K562 (cell line): ENCODE measurements at regions not wholly inside any gene's neighbourhood (a gene's known extent, or its start where the extent isn't known, plus 50 kb on each side); places are given as distances from the start of the nearest gene placed in this dataset.

ENCODE experiments used
- ATAC-seq: fragments of 200-7000 bp; cut with Tn5 transposase; 3 replicates; pipeline ENCODE4 v1.9.1; 2020; ENCODE audit warnings: moderate library complexity
- BruUV-seq: library from RNA; stranded (reverse); fragments of 400-500 nt; replicated peaks from 2 replicates; lab custom pipeline; 2021; lab: Mats Ljungman, UMichigan
- CTCF ChIA-PET: fragments of 300-600 bp; formaldehyde crosslinking; extraction: SDS; loops from one replicate; lab custom pipeline; 2021; ENCODE audit warnings: low intra/inter-chr PET ratio; lab: Yijun Ruan, JAX
- POLR2A ChIA-PET: fragments of 300-600, 350-650 bp; sonication (Branson Sonifier 250); formaldehyde crosslinking; extraction: SDS; loops from one replicate; lab custom pipeline; 2021; ENCODE audit warnings: antibody characterized with exemption, inconsistent platforms; lab: Yijun Ruan, JAX
- DNase-seq, 4 experiments: peaks; one replicate each; pipeline versions ENCODE4 v3.0.0 to v3.0.0-alpha.2; 2011 to 2018; ENCODE audit warnings: low spot score in 3 of 4, mixed read lengths in 3 of 4; ENCODE audit errors: extremely low read depth in 1 of 4
- FAIRE-seq: peaks from 2 replicates; lab custom pipeline; 2011; peaks lifted over from hg19 to GRCh38; lab: Jason Lieb, UNC
- H2AFZ ChIP-seq: 2 replicates; pipeline ENCODE4 v1.6.0; 2011; ENCODE audit warnings: low read depth, low read length, control low read depth, inconsistent platforms
- H3K27ac ChIP-seq: fragments of 200-600 bp; 3 replicates; pipeline ENCODE4 v1.8.0; 2011; ENCODE audit warnings: low read depth, mild to moderate bottlenecking, control low read depth, inconsistent platforms, low read length, moderate library complexity, mixed read lengths; ENCODE audit errors: extremely low read depth
- H3K27me3 ChIP-seq, 2 experiments: fragments of 300-600 bp in 1 of 2; 2 replicates in 1 of 2; 3 replicates in 1 of 2; pipeline versions ENCODE4 v1.6.0 to v1.8.0; 2011; ENCODE audit warnings: inconsistent platforms in 2 of 2, low read length in 2 of 2, mild to moderate bottlenecking in 1 of 2, mixed read lengths in 1 of 2, moderate library complexity in 1 of 2; ENCODE audit not compliant: control insufficient read depth in 2 of 2, insufficient read depth in 2 of 2
- H3K36me3 ChIP-seq: fragments of 300-600 bp; 3 replicates; pipeline ENCODE4 v1.8.0; 2011; ENCODE audit warnings: mild to moderate bottlenecking, low read length, inconsistent platforms; ENCODE audit not compliant: control insufficient read depth, insufficient read depth
- H3K4me1 ChIP-seq, 2 experiments: fragments of 200-600 bp in 1 of 2; replicated peaks in 1 of 2; 2 replicates in 1 of 2; 3 replicates in 1 of 2; pipeline versions ENCODE4 v1.5.1 to v1.8.0; 2011; ENCODE audit warnings: inconsistent platforms in 2 of 2, low read length in 2 of 2, mild to moderate bottlenecking in 1 of 2, mixed read lengths in 1 of 2, moderate library complexity in 1 of 2; ENCODE audit not compliant: control insufficient read depth in 2 of 2, insufficient read depth in 2 of 2
- H3K4me2 ChIP-seq: 2 replicates; pipeline ENCODE4 v1.6.1; 2011; ENCODE audit warnings: low read length, control low read depth, inconsistent platforms, mixed read lengths; ENCODE audit not compliant: insufficient read depth
- H3K4me3 ChIP-seq: fragments of 200-600 bp; sonication (generic), shearing (Covaris generic); 2 replicates; pipeline ENCODE4 v1.5.1; 2016; ENCODE audit warnings: control low read depth, inconsistent platforms
- H3K79me2 ChIP-seq: fragments of 200-600 bp; 3 replicates; pipeline ENCODE4 v1.8.0; 2011; ENCODE audit warnings: low read length, inconsistent platforms; ENCODE audit not compliant: control insufficient read depth, insufficient read depth
- H3K9ac ChIP-seq, 2 experiments: 2 replicates each; pipeline versions ENCODE4 v1.6.0 to v1.6.1; 2011; ENCODE audit warnings: low read depth in 2 of 2, low read length in 2 of 2, control low read depth in 1 of 2, inconsistent platforms in 1 of 2, mild to moderate bottlenecking in 1 of 2, mixed read lengths in 1 of 2; ENCODE audit not compliant: insufficient read depth in 1 of 2
- H3K9me1 ChIP-seq: one replicate; pipeline ENCODE4 v1.6.0; 2011; ENCODE audit warnings: inconsistent platforms, mild to moderate bottlenecking, low read length, moderate library complexity; ENCODE audit not compliant: control insufficient read depth, insufficient read depth
- H3K9me3 ChIP-seq: replicated peaks from 2 replicates; pipeline ENCODE4 v1.5.1; 2011; ENCODE audit warnings: low read depth, low read length, inconsistent platforms; ENCODE audit not compliant: control insufficient read depth, insufficient read depth
- H4K20me1 ChIP-seq: replicated peaks from 2 replicates; pipeline ENCODE4 v1.6.1; 2011; ENCODE audit warnings: low read length, inconsistent platforms, mixed read lengths; ENCODE audit not compliant: control insufficient read depth, insufficient read depth
- BCOR ChIP-seq: fragments of 450-650 bp; IDR thresholded peaks from 2 replicates; pipeline ENCODE4 v1.6.1; 2016
- CREB1 ChIP-seq, 2 experiments: sonication (generic) in 1 of 2; formaldehyde crosslinking in 1 of 2; IDR thresholded peaks; 2 replicates each; pipeline versions ENCODE4 v1.6.1 to v1.8.0; 2012 to 2022; ENCODE audit warnings: inconsistent platforms in 1 of 2, mild to moderate bottlenecking in 1 of 2, missing genetic modification reagents in 1 of 2, moderate library complexity in 1 of 2
- HCFC1 ChIP-seq: IDR thresholded peaks from 2 replicates; pipeline ENCODE4 v1.6.1; 2012; ENCODE audit warnings: low read depth, low read length, improper control_type of control experiment
- NR3C1 ChIP-seq: sonication (generic); formaldehyde crosslinking; IDR thresholded peaks from 2 replicates; pipeline ENCODE4 v1.8.1; 2022; ENCODE audit warnings: missing genetic modification reagents
- OTX1 ChIP-seq: fragments of 450-650 bp; formaldehyde crosslinking; IDR thresholded peaks from 2 replicates; pipeline ENCODE4 v1.4.0; 2022; ENCODE audit warnings: mild to moderate bottlenecking
- POU5F1 ChIP-seq: fragments of 150-350 bp; IDR thresholded peaks from 2 replicates; pipeline ENCODE4 v1.6.1; 2014; ENCODE audit warnings: borderline replicate concordance, low read length, low read depth, mild to moderate bottlenecking; ENCODE audit not compliant: partially characterized antibody
- SAFB ChIP-seq: fragments of 200-400 bp; formaldehyde crosslinking; IDR thresholded peaks from 2 replicates; pipeline ENCODE4 v1.6.1; 2017; ENCODE audit warnings: low read depth, low read length, borderline replicate concordance
- SIN3A ChIP-seq, 2 experiments: fragments of 150-350 bp in 1 of 2; IDR thresholded peaks; 2 replicates each; pipeline ENCODE4 v1.6.1; 2011 to 2016; ENCODE audit warnings: borderline replicate concordance in 2 of 2, low read depth in 2 of 2, low read length in 2 of 2, mild to moderate bottlenecking in 2 of 2, moderate library complexity in 2 of 2; ENCODE audit not compliant: control insufficient read depth in 1 of 2
- SNRNP70 ChIP-seq: fragments of 200-400 bp; formaldehyde crosslinking; optimal IDR thresholded peaks from 2 replicates; pipeline ENCODE3; 2017; ENCODE audit warnings: low read depth, low read length
- ZEB2 ChIP-seq: fragments of 450-650 bp; IDR thresholded peaks from 2 replicates; pipeline ENCODE4 v1.6.1; 2016
- ZNF197 ChIP-seq: fragments of 200-800 bp; sonication (Bioruptor generic); IDR thresholded peaks from 2 replicates; pipeline ENCODE4 v1.6.1; 2016; ENCODE audit warnings: low read depth, missing genetic modification characterization, missing compliant biosample characterization
- ZNF212 ChIP-seq: fragments of 450-650 bp; formaldehyde crosslinking; IDR thresholded peaks from 2 replicates; pipeline ENCODE4 v1.4.0; 2020; ENCODE audit warnings: mild to moderate bottlenecking
- ZNF79 ChIP-seq: fragments of 250-450 bp; sonication (Bioruptor Pico); IDR thresholded peaks from 2 replicates; pipeline ENCODE4 v1.4.0; 2020; ENCODE audit warnings: low read depth, mild to moderate bottlenecking, moderate library complexity
- WGBS: fragments of 100-300 bp; shearing (Covaris generic); methylation state at CpG from one replicate; pipeline ENCODE4 v1.1.6; 2016; ENCODE audit warnings: low coverage, mixed read lengths; ENCODE audit not compliant: insufficient coverage; ENCODE audit errors: missing lambda C conversion rate; 5-methylcytosine and 5-hydroxymethylcytosine counted together
- in situ Hi-C: fragments of 300-500 bp; cut with MboI; formaldehyde crosslinking; loops from 4 replicates; pipeline ENCODE4 v1.15.0; 2018; ENCODE audit warnings: inconsistent platforms, mixed read lengths
- intact Hi-C: fragments of 100-400 bp; cut with micrococcal nuclease; formaldehyde crosslinking; loops from 2 replicates; pipeline ENCODE4 v1.14.2; 2022
- TF ChIP-seq, protein P1 (sequence below): fragments of 450-650 bp; formaldehyde crosslinking; IDR thresholded peaks from 2 replicates; pipeline ENCODE4 v1.4.0; 2022; ENCODE audit warnings: missing genetic modification characterization
- TF ChIP-seq, protein P2 (sequence below), 2 experiments: fragments of 450-650 bp in 1 of 2; sonication (generic) in 1 of 2; formaldehyde crosslinking; conservative IDR thresholded peaks; 2 replicates each; pipeline versions ENCODE4 v1.4.0 to v1.8.1; 2020 to 2022; ENCODE audit warnings: mild to moderate bottlenecking in 1 of 2, missing genetic modification reagents in 1 of 2
- TF ChIP-seq, protein P3 (sequence below): sonication (generic); formaldehyde crosslinking; IDR thresholded peaks from 2 replicates; pipeline ENCODE4 v1.8.0; 2022; ENCODE audit warnings: mild to moderate bottlenecking, missing genetic modification reagents
- TF ChIP-seq, protein P4 (sequence below): fragments of 450-650 bp; formaldehyde crosslinking; IDR thresholded peaks from 2 replicates; pipeline ENCODE4 v1.4.0; 2020; ENCODE audit warnings: mild to moderate bottlenecking, moderate library complexity
- TF ChIP-seq, protein P5 (sequence below): fragments of 250-450 bp; sonication (Bioruptor Pico); IDR thresholded peaks from 2 replicates; pipeline ENCODE4 v1.5.0; 2020; ENCODE audit warnings: mild to moderate bottlenecking

DNA sequence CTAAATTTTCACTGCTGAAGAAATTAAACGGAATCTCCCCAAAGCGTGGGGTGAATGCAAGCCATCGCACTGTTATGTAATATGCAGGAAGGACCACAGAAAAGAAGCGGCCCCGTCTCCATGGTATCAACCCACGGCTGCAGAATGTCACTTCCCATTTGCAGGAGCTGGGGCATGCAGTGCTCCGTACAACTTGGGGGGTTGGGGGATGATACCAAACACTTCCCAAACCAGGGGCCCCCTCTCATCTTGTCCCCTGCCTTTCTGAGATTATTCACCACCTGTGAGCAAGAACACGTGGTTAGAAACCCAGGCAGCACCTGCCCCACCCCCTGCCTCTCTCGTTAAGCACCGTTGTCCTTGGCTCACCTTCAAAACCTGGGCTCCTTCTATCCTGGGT is 505.1 kb upstream of the TMEM132C start:
- DNase-seq, result no peak
- Histone ChIP-seq H3K36me3 (no peaks in the 10 kb centered on the region), H3K9ac (no peak overlapping the region), H3K27me3 (no peaks in the 10 kb centered on the region), H3K4me2 (no peak overlapping the region), H3K79me2 (no peaks in the 10 kb centered on the region), H3K4me3 (no peak overlapping the region), H3K9me3 (no peaks in the 10 kb centered on the region), H2AFZ (no peak overlapping the region), H3K9me1 (no peaks in the 10 kb centered on the region), H3K27ac (no peak overlapping the region), H4K20me1 (no peaks in the 10 kb centered on the region), H3K4me1 (no peaks in the 10 kb centered on the region)
- no peak for ATAC-seq
- BruUV-seq, result no TSS peak
- ChIA-PET CTCF (no interaction called here), POLR2A (no interaction called here)
- no peak for FAIRE-seq
- in situ Hi-C loops, result no loop called here
- no peak for TF ChIP-seq NR3C1 (CRISPR knock-in tag)
- TF ChIP-seq, protein P1, sequence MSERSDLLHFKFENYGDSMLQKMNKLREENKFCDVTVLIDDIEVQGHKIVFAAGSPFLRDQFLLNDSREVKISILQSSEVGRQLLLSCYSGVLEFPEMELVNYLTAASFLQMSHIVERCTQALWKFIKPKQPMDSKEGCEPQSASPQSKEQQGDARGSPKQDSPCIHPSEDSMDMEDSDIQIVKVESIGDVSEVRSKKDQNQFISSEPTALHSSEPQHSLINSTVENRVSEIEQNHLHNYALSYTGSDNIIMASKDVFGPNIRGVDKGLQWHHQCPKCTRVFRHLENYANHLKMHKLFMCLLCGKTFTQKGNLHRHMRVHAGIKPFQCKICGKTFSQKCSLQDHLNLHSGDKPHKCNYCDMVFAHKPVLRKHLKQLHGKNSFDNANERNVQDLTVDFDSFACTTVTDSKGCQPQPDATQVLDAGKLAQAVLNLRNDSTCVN (CRISPR knock-in tag), result no peak
- TF ChIP-seq, protein P2, sequence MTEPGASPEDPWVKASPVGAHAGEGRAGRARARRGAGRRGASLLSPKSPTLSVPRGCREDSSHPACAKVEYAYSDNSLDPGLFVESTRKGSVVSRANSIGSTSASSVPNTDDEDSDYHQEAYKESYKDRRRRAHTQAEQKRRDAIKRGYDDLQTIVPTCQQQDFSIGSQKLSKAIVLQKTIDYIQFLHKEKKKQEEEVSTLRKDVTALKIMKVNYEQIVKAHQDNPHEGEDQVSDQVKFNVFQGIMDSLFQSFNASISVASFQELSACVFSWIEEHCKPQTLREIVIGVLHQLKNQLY (CRISPR knock-in tag; conservative IDR thresholded peaks at IDR 0.05), result no peak
- TF ChIP-seq, protein P3, sequence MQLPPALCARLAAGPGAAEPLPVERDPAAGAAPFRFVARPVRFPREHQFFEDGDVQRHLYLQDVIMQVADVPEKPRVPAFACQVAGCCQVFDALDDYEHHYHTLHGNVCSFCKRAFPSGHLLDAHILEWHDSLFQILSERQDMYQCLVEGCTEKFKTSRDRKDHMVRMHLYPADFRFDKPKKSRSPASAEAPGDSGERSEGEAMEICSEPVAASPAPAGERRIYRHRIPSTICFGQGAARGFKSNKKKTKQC (CRISPR knock-in tag), result no peak
- no peak for TF ChIP-seq ZNF79 (CRISPR knock-in tag)
- TF ChIP-seq SAFB, result no peak
- no peak for TF ChIP-seq SIN3A (IDR thresholded peaks at IDR 0.05; ENCODE audit: borderline replicate concordance in 2 of 2, control insufficient read depth in 1 of 2, low read depth in 2 of 2, low read length in 2 of 2)
- no peak for TF ChIP-seq HCFC1
- TF ChIP-seq CREB1 (IDR thresholded peaks at IDR 0.05), result no peak
- TF ChIP-seq CREB1 (CRISPR knock-in tag; IDR thresholded peaks at IDR 0.05), result no peak
- TF ChIP-seq BCOR, result no peak
- TF ChIP-seq, protein P4, sequence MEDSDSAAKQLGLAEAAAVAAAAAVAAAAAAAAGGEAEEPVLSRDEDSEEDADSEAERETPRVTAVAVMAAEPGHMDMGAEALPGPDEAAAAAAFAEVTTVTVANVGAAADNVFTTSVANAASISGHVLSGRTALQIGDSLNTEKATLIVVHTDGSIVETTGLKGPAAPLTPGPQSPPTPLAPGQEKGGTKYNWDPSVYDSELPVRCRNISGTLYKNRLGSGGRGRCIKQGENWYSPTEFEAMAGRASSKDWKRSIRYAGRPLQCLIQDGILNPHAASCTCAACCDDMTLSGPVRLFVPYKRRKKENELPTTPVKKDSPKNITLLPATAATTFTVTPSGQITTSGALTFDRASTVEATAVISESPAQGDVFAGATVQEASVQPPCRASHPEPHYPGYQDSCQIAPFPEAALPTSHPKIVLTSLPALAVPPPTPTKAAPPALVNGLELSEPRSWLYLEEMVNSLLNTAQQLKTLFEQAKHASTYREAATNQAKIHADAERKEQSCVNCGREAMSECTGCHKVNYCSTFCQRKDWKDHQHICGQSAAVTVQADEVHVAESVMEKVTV, result no peak
- TF ChIP-seq ZEB2, result no peak
- no peak for TF ChIP-seq ZNF212
- no peak for TF ChIP-seq SNRNP70
- TF ChIP-seq POU5F1, result no peak
- TF ChIP-seq ZNF197 (CRISPR knock-in tag), result no peak
- TF ChIP-seq, protein P5, sequence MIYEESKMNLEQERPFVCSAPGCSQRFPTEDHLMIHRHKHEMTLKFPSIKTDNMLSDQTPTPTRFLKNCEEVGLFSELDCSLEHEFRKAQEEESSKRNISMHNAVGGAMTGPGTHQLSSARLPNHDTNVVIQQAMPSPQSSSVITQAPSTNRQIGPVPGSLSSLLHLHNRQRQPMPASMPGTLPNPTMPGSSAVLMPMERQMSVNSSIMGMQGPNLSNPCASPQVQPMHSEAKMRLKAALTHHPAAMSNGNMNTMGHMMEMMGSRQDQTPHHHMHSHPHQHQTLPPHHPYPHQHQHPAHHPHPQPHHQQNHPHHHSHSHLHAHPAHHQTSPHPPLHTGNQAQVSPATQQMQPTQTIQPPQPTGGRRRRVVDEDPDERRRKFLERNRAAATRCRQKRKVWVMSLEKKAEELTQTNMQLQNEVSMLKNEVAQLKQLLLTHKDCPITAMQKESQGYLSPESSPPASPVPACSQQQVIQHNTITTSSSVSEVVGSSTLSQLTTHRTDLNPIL (CRISPR knock-in tag), result no peak
- no peak for TF ChIP-seq OTX1 (CRISPR knock-in tag)
- intact Hi-C loops, result no loop called here
- WGBS, result 2% methylated on average over 10 of the region's 10 CpGs
